ENCODE measurements at regions not wholly inside any gene's neighbourhood (a gene's known extent, or its start where the extent isn't known, plus 50 kb on each side); places are given as distances from the start of the nearest gene placed in this dataset.

GRCh38 chr2:3065928-3066327, 311.7 kb downstream of the EIPR1 start (continued):
- TF ChIP-seq ZHX1 (conservative IDR thresholded peaks at IDR 0.05; ENCODE audit: low read length) (no peak), KLF16 (IDR thresholded peaks at IDR 0.05) (no peak), SIX5 (IDR thresholded peaks at IDR 0.05; ENCODE audit: borderline replicate concordance in 1 of 2, insufficient read depth in 1 of 2, low read depth in 1 of 2, low read length in 2 of 2) (no peak), ZNF311 (CRISPR knock-in tag; IDR thresholded peaks at IDR 0.05) (no peak), ILF3 (IDR thresholded peaks at IDR 0.05; ENCODE audit: borderline replicate concordance) (no peak), MLLT1 (IDR thresholded peaks at IDR 0.05) (no peak), NR4A1 (CRISPR knock-in tag; IDR thresholded peaks at IDR 0.05) (no peak), NR4A1 (tag; IDR thresholded peaks at IDR 0.05) (no peak), NUFIP1 (IDR thresholded peaks at IDR 0.05; ENCODE audit: partially characterized antibody) (no peak)

Data from K562 (cell line).